ENCODE measurements at regions not wholly inside any gene's neighbourhood (a gene's known extent, or its start where the extent isn't known, plus 50 kb on each side); places are given as distances from the start of the nearest gene placed in this dataset.
"Not testable (repeated sequence)": the region's sequence is repeated elsewhere in the genome, so short reads cannot be mapped to it uniquely, and the experiment has no call there.

- DNase-seq (ENCODE audit: low read depth in 2 of 3, low spot score in 2 of 3) = no peak
Measured at GRCh38 chr18:54662986-54663385, 71.9 kb downstream of the DYNAP start.

GRCh38 chr18:54669701-54670100 is 78.7 kb downstream of the DYNAP start:
- DNase-seq (ENCODE audit: low read depth in 2 of 3, low spot score in 2 of 3) = not testable (repeated sequence)

- DNase-seq (ENCODE audit: low read depth in 2 of 3, low spot score in 2 of 3) = no peak
Measured at GRCh38 chr18:54671291-54671881, 80.3 kb downstream of the DYNAP start.

GRCh38 chr18:54672109-54672508 is 81.1 kb downstream of the DYNAP start:
- no peak for DNase-seq (ENCODE audit: low read depth in 2 of 3, low spot score in 2 of 3)

GRCh38 chr18:54672846-54673475 is 81.9 kb downstream of the DYNAP start:
- no peak for DNase-seq (ENCODE audit: low read depth in 2 of 3, low spot score in 2 of 3)

- DNase-seq (ENCODE audit: low read depth in 2 of 3, low spot score in 2 of 3) = no peak
Measured at GRCh38 chr18:54673936-54674335, 82.9 kb downstream of the DYNAP start.

GRCh38 chr18:54675076-54675475 is 84.0 kb downstream of the DYNAP start:
- DNase-seq (ENCODE audit: low read depth in 2 of 3, low spot score in 2 of 3) = no peak

- no peak for DNase-seq (ENCODE audit: low read depth in 2 of 3, low spot score in 2 of 3)
Measured at GRCh38 chr18:54679318-54680149, 88.5 kb downstream of the DYNAP start.

- no peak for DNase-seq (ENCODE audit: low read depth in 2 of 3, low spot score in 2 of 3)
Measured at GRCh38 chr18:54684784-54685183, 93.7 kb downstream of the DYNAP start.

GRCh38 chr18:54689319-54689718 is 98.3 kb downstream of the DYNAP start:
- no peak for DNase-seq (ENCODE audit: low read depth in 2 of 3, low spot score in 2 of 3)

- no peak for DNase-seq (ENCODE audit: low read depth in 2 of 3, low spot score in 2 of 3)
Measured at GRCh38 chr18:54690198-54690597, 99.2 kb downstream of the DYNAP start.

GRCh38 chr18:54692463-54692862 is 101.4 kb downstream of the DYNAP start:
- no peak for DNase-seq (ENCODE audit: low read depth in 2 of 3, low spot score in 2 of 3)

- DNase-seq (ENCODE audit: low read depth in 2 of 3, low spot score in 2 of 3) = no peak
Measured at GRCh38 chr18:54696616-54697293, 105.7 kb downstream of the DYNAP start.

GRCh38 chr18:54700580-54700979 is 109.5 kb downstream of the DYNAP start:
- no peak for DNase-seq (ENCODE audit: low read depth in 2 of 3, low spot score in 2 of 3)

- no peak for DNase-seq (ENCODE audit: low read depth in 2 of 3, low spot score in 2 of 3)
Measured at GRCh38 chr18:54702686-54703085, 111.6 kb downstream of the DYNAP start.

- DNase-seq (ENCODE audit: low read depth in 2 of 3, low spot score in 2 of 3) = no peak
Measured at GRCh38 chr18:54710074-54710899, 118.0 kb upstream of the RAB27B start.

- no peak for DNase-seq (ENCODE audit: low read depth in 2 of 3, low spot score in 2 of 3)
Measured at GRCh38 chr18:54710900-54711281, 117.4 kb upstream of the RAB27B start.

- DNase-seq (ENCODE audit: low read depth in 2 of 3, low spot score in 2 of 3) = no peak
Measured at GRCh38 chr18:54712306-54712705, 116.0 kb upstream of the RAB27B start.

GRCh38 chr18:54712758-54713157 is 115.5 kb upstream of the RAB27B start:
- DNase-seq (ENCODE audit: low read depth in 2 of 3, low spot score in 2 of 3) = no peak

GRCh38 chr18:54713386-54713785 is 114.9 kb upstream of the RAB27B start:
- DNase-seq (ENCODE audit: low read depth in 2 of 3, low spot score in 2 of 3) = no peak

GRCh38 chr18:54714851-54715250 is 113.4 kb upstream of the RAB27B start:
- no peak for DNase-seq (ENCODE audit: low read depth in 2 of 3, low spot score in 2 of 3)

All from activated CD8-positive, alpha-beta memory T cell treated with anti-CD3 and anti-CD28 coated beads for 48 hours (primary cell).